ENCODE measurements at regions not wholly inside any gene's neighbourhood (a gene's known extent, or its start where the extent isn't known, plus 50 kb on each side); places are given as distances from the start of the nearest gene placed in this dataset.
A peak's percentile ranks its signal among the peaks of the same experiment; 100 is the strongest.

DNA sequence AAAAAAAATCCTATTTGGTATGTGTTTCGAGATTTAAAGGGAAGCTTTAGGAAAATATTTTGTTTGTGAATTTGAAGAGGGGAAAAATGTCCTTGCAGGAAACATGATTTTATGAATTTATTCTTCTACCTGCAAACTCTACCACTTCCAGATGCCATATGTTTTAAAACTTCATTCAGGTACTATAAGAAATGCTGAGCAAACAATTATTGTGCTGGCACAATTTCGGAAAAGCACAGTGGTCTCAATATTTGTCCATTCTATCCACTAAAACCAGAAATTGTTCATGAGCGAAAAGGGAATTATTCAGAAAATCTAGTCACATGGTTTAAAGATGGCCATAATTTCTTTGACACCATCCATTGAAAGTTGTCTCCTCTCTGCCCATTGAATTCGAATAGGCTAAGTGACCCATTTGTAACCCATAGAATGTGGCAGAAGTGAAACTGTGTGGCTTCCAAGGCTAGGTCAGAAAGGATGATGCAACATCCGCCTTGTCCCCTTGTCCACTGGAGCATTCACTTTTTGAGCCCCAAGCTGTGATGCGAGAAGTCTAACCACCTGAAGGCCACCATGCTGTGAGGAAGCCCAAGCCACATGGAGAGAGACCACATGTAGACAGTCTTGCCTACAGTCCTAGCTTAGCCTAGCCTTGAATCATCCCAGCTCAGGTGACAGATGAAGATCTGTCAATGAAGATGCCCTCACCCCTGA is 189.8 kb upstream of the PRKCQ start (continued):
- TF ChIP-seq, protein P1, sequence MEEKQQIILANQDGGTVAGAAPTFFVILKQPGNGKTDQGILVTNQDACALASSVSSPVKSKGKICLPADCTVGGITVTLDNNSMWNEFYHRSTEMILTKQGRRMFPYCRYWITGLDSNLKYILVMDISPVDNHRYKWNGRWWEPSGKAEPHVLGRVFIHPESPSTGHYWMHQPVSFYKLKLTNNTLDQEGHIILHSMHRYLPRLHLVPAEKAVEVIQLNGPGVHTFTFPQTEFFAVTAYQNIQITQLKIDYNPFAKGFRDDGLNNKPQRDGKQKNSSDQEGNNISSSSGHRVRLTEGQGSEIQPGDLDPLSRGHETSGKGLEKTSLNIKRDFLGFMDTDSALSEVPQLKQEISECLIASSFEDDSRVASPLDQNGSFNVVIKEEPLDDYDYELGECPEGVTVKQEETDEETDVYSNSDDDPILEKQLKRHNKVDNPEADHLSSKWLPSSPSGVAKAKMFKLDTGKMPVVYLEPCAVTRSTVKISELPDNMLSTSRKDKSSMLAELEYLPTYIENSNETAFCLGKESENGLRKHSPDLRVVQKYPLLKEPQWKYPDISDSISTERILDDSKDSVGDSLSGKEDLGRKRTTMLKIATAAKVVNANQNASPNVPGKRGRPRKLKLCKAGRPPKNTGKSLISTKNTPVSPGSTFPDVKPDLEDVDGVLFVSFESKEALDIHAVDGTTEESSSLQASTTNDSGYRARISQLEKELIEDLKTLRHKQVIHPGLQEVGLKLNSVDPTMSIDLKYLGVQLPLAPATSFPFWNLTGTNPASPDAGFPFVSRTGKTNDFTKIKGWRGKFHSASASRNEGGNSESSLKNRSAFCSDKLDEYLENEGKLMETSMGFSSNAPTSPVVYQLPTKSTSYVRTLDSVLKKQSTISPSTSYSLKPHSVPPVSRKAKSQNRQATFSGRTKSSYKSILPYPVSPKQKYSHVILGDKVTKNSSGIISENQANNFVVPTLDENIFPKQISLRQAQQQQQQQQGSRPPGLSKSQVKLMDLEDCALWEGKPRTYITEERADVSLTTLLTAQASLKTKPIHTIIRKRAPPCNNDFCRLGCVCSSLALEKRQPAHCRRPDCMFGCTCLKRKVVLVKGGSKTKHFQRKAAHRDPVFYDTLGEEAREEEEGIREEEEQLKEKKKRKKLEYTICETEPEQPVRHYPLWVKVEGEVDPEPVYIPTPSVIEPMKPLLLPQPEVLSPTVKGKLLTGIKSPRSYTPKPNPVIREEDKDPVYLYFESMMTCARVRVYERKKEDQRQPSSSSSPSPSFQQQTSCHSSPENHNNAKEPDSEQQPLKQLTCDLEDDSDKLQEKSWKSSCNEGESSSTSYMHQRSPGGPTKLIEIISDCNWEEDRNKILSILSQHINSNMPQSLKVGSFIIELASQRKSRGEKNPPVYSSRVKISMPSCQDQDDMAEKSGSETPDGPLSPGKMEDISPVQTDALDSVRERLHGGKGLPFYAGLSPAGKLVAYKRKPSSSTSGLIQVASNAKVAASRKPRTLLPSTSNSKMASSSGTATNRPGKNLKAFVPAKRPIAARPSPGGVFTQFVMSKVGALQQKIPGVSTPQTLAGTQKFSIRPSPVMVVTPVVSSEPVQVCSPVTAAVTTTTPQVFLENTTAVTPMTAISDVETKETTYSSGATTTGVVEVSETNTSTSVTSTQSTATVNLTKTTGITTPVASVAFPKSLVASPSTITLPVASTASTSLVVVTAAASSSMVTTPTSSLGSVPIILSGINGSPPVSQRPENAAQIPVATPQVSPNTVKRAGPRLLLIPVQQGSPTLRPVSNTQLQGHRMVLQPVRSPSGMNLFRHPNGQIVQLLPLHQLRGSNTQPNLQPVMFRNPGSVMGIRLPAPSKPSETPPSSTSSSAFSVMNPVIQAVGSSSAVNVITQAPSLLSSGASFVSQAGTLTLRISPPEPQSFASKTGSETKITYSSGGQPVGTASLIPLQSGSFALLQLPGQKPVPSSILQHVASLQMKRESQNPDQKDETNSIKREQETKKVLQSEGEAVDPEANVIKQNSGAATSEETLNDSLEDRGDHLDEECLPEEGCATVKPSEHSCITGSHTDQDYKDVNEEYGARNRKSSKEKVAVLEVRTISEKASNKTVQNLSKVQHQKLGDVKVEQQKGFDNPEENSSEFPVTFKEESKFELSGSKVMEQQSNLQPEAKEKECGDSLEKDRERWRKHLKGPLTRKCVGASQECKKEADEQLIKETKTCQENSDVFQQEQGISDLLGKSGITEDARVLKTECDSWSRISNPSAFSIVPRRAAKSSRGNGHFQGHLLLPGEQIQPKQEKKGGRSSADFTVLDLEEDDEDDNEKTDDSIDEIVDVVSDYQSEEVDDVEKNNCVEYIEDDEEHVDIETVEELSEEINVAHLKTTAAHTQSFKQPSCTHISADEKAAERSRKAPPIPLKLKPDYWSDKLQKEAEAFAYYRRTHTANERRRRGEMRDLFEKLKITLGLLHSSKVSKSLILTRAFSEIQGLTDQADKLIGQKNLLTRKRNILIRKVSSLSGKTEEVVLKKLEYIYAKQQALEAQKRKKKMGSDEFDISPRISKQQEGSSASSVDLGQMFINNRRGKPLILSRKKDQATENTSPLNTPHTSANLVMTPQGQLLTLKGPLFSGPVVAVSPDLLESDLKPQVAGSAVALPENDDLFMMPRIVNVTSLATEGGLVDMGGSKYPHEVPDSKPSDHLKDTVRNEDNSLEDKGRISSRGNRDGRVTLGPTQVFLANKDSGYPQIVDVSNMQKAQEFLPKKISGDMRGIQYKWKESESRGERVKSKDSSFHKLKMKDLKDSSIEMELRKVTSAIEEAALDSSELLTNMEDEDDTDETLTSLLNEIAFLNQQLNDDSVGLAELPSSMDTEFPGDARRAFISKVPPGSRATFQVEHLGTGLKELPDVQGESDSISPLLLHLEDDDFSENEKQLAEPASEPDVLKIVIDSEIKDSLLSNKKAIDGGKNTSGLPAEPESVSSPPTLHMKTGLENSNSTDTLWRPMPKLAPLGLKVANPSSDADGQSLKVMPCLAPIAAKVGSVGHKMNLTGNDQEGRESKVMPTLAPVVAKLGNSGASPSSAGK (IDR thresholded peaks at IDR 0.05), result 0 out of 2 replicates have a peak, but pooled peaks have one; percentile 16
- TF ChIP-seq ZNF282 (CRISPR knock-in tag; IDR thresholded peaks at IDR 0.05) (no peak), ZKSCAN3 (CRISPR knock-in tag; IDR thresholded peaks at IDR 0.05) (no peak), NR1H2 (CRISPR knock-in tag; IDR thresholded peaks at IDR 0.05) (no peak), ATF7 (IDR thresholded peaks at IDR 0.05) (0 out of 2 replicates have a peak, but pooled peaks have one; percentile 15), PHF21A (IDR thresholded peaks at IDR 0.05; ENCODE audit: borderline replicate concordance, low read depth) (no peak), CHD4 (IDR thresholded peaks at IDR 0.05; ENCODE audit: insufficient read depth, insufficient replicate concordance, low read depth, low read length, poor library complexity, severe bottlenecking) (no peak), RBM14 (IDR thresholded peaks at IDR 0.05; ENCODE audit: borderline replicate concordance, insufficient read depth, low read depth, low read length) (no peak), SP1 (CRISPR knock-in tag; IDR thresholded peaks at IDR 0.05) (no peak), TARDBP (IDR thresholded peaks at IDR 0.05) (no peak), CBFB (CRISPR knock-in tag; IDR thresholded peaks at IDR 0.05) (no peak)
- TF ChIP-seq, protein P2, sequence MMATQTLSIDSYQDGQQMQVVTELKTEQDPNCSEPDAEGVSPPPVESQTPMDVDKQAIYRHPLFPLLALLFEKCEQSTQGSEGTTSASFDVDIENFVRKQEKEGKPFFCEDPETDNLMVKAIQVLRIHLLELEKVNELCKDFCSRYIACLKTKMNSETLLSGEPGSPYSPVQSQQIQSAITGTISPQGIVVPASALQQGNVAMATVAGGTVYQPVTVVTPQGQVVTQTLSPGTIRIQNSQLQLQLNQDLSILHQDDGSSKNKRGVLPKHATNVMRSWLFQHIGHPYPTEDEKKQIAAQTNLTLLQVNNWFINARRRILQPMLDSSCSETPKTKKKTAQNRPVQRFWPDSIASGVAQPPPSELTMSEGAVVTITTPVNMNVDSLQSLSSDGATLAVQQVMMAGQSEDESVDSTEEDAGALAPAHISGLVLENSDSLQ (IDR thresholded peaks at IDR 0.05), result no peak
- TF ChIP-seq, protein P3, sequence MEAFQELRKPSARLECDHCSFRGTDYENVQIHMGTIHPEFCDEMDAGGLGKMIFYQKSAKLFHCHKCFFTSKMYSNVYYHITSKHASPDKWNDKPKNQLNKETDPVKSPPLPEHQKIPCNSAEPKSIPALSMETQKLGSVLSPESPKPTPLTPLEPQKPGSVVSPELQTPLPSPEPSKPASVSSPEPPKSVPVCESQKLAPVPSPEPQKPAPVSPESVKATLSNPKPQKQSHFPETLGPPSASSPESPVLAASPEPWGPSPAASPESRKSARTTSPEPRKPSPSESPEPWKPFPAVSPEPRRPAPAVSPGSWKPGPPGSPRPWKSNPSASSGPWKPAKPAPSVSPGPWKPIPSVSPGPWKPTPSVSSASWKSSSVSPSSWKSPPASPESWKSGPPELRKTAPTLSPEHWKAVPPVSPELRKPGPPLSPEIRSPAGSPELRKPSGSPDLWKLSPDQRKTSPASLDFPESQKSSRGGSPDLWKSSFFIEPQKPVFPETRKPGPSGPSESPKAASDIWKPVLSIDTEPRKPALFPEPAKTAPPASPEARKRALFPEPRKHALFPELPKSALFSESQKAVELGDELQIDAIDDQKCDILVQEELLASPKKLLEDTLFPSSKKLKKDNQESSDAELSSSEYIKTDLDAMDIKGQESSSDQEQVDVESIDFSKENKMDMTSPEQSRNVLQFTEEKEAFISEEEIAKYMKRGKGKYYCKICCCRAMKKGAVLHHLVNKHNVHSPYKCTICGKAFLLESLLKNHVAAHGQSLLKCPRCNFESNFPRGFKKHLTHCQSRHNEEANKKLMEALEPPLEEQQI (IDR thresholded peaks at IDR 0.05), result no peak
